HEK293 (cell line): ENCODE measurements at regions not wholly inside any gene's neighbourhood (a gene's known extent, or its start where the extent isn't known, plus 50 kb on each side); places are given as distances from the start of the nearest gene placed in this dataset.

Experiments
- CTCF ChIA-PET: fragments of 350-600 bp; formaldehyde crosslinking; extraction: SDS; loops from one replicate; lab custom pipeline; 2021; ENCODE audit warnings: antibody characterized with exemption; lab: Yijun Ruan, JAX
- POLR2A ChIA-PET: fragments of 300-600 bp; formaldehyde crosslinking; extraction: SDS; loops from one replicate; lab custom pipeline; 2020; ENCODE audit warnings: antibody characterized with exemption, inconsistent platforms; lab: Yijun Ruan, JAX
- H3K27ac ChIP-seq: fragments of 200-500 bp; sonication (Bioruptor generic); 2 replicates; pipeline ENCODE4 v1.5.1; 2014; ENCODE audit warnings: low read depth, low read length, control low read depth, inconsistent platforms; ENCODE audit errors: extremely low read depth
- H3K36me3 ChIP-seq, 2 experiments: fragments of 200-500 bp in 1 of 2; sonication (Bioruptor generic) in 1 of 2; 1 replicate in 1 of 2; 2 replicates in 1 of 2; pipeline ENCODE4 v1.5.1; 2014 to 2017; ENCODE audit warnings: inconsistent platforms in 2 of 2, low read length in 2 of 2; ENCODE audit not compliant: control insufficient read depth in 2 of 2, insufficient read depth in 1 of 2
- H3K4me1 ChIP-seq: fragments of 200-500 bp; sonication (Bioruptor generic); 2 replicates; pipeline ENCODE4 v1.5.1; 2014; ENCODE audit warnings: mild to moderate bottlenecking, low read length, inconsistent platforms; ENCODE audit not compliant: control insufficient read depth, insufficient read depth
- H3K4me3 ChIP-seq: 2 replicates; pipeline ENCODE4 v1.5.1; 2011; ENCODE audit warnings: low read depth, mild to moderate bottlenecking, control low read depth, low read length, moderate library complexity
- H3K9me3 ChIP-seq: fragments of 200-500 bp; sonication (Bioruptor generic); 2 replicates; pipeline ENCODE4 v1.5.1; 2014; ENCODE audit warnings: low read depth, low read length, inconsistent platforms; ENCODE audit not compliant: control insufficient read depth, insufficient read depth
- BCL11A ChIP-seq: fragments of 450-650 bp; formaldehyde crosslinking; IDR thresholded peaks from 2 replicates; pipeline ENCODE4 v1.5.1; 2016; ENCODE audit warnings: low read depth, missing biosample characterization, missing genetic modification characterization
- OSR2 ChIP-seq: fragments of 450-650 bp; formaldehyde crosslinking; IDR thresholded peaks from 2 replicates; pipeline ENCODE4 v1.5.1; 2016; ENCODE audit warnings: missing biosample characterization, missing genetic modification characterization
- SCRT1 ChIP-seq: fragments of 450-650 bp; formaldehyde crosslinking; IDR thresholded peaks from 2 replicates; pipeline ENCODE4 v1.5.1; 2016; ENCODE audit warnings: missing biosample characterization, missing genetic modification characterization, borderline replicate concordance
- ZNF155 ChIP-seq: fragments of 450-650 bp; formaldehyde crosslinking; IDR thresholded peaks from 2 replicates; pipeline ENCODE4 v1.5.1; 2016; ENCODE audit warnings: missing biosample characterization, missing genetic modification characterization
- ZNF16 ChIP-seq: fragments of 450-650 bp; formaldehyde crosslinking; IDR thresholded peaks from 2 replicates; pipeline ENCODE4 v1.5.1; 2016; ENCODE audit warnings: low read depth, missing biosample characterization, missing genetic modification characterization
- ZNF175 ChIP-seq: fragments of 450-650 bp; formaldehyde crosslinking; IDR thresholded peaks from 2 replicates; pipeline ENCODE4 v1.5.1; 2016; ENCODE audit warnings: missing biosample characterization, missing genetic modification characterization
- ZNF341 ChIP-seq: fragments of 450-650 bp; formaldehyde crosslinking; IDR thresholded peaks from 2 replicates; pipeline ENCODE4; 2016; ENCODE audit warnings: low read depth, missing biosample characterization, missing genetic modification characterization
- ZNF37A ChIP-seq: fragments of 450-650 bp; IDR thresholded peaks from 2 replicates; pipeline ENCODE4 v1.5.1; 2018; ENCODE audit warnings: missing biosample characterization, missing genetic modification characterization
- ZNF423 ChIP-seq: fragments of 450-650 bp; formaldehyde crosslinking; IDR thresholded peaks from 2 replicates; pipeline ENCODE4 v1.5.1; 2016; ENCODE audit warnings: missing biosample characterization, missing genetic modification characterization
- ZNF433 ChIP-seq: fragments of 450-650 bp; formaldehyde crosslinking; IDR thresholded peaks from 2 replicates; pipeline ENCODE4 v1.5.1; 2016; ENCODE audit warnings: missing biosample characterization, missing genetic modification characterization, low read depth
- ZNF530 ChIP-seq: fragments of 450-650 bp; formaldehyde crosslinking; IDR thresholded peaks from 2 replicates; pipeline ENCODE4 v1.5.1; 2016; ENCODE audit warnings: low read depth, missing biosample characterization, missing genetic modification characterization
- ZNF776 ChIP-seq: fragments of 450-650 bp; formaldehyde crosslinking; IDR thresholded peaks from 2 replicates; pipeline ENCODE4 v1.5.0; 2017; ENCODE audit warnings: missing biosample characterization, missing genetic modification characterization, borderline replicate concordance
- ZNF791 ChIP-seq: fragments of 450-650 bp; formaldehyde crosslinking; IDR thresholded peaks from 2 replicates; pipeline ENCODE4 v1.5.1; 2016; ENCODE audit warnings: missing biosample characterization, missing genetic modification characterization
- ZNF830 ChIP-seq: fragments of 450-650 bp; IDR thresholded peaks from 2 replicates; pipeline ENCODE4 v1.5.0; 2018; ENCODE audit warnings: missing biosample characterization, missing genetic modification characterization, low read depth, mild to moderate bottlenecking, moderate library complexity
- ZXDB ChIP-seq: fragments of 450-650 bp; formaldehyde crosslinking; IDR thresholded peaks from 2 replicates; pipeline ENCODE4 v1.5.1; 2016; ENCODE audit warnings: missing biosample characterization, missing genetic modification characterization
- TF ChIP-seq, protein P1 (sequence below): fragments of 450-650 bp; formaldehyde crosslinking; conservative IDR thresholded peaks from 2 replicates; pipeline ENCODE4 v1.5.1; 2016; ENCODE audit warnings: low read depth, missing biosample characterization, missing genetic modification characterization
- TF ChIP-seq, protein P2 (sequence below): fragments of 450-650 bp; formaldehyde crosslinking; IDR thresholded peaks from 2 replicates; pipeline ENCODE4 v1.5.1; 2017; ENCODE audit warnings: missing biosample characterization, missing genetic modification characterization
- TF ChIP-seq, protein P3 (sequence below): fragments of 450-650 bp; formaldehyde crosslinking; IDR thresholded peaks from 2 replicates; pipeline ENCODE4 v1.5.1; 2016; ENCODE audit warnings: missing biosample characterization, missing genetic modification characterization
- TF ChIP-seq, protein P4 (sequence below): fragments of 450-650 bp; formaldehyde crosslinking; IDR thresholded peaks from 2 replicates; pipeline ENCODE4 v1.5.1; 2016; ENCODE audit warnings: missing biosample characterization, missing genetic modification characterization
- TF ChIP-seq, protein P5 (sequence below): fragments of 450-650 bp; formaldehyde crosslinking; IDR thresholded peaks from 2 replicates; pipeline ENCODE4 v1.5.1; 2016; ENCODE audit warnings: missing biosample characterization, missing genetic modification characterization
- TF ChIP-seq, protein P6 (sequence below): fragments of 450-650 bp; formaldehyde crosslinking; IDR thresholded peaks from 2 replicates; pipeline ENCODE4 v1.5.1; 2016; ENCODE audit warnings: missing biosample characterization, missing genetic modification characterization

DNA sequence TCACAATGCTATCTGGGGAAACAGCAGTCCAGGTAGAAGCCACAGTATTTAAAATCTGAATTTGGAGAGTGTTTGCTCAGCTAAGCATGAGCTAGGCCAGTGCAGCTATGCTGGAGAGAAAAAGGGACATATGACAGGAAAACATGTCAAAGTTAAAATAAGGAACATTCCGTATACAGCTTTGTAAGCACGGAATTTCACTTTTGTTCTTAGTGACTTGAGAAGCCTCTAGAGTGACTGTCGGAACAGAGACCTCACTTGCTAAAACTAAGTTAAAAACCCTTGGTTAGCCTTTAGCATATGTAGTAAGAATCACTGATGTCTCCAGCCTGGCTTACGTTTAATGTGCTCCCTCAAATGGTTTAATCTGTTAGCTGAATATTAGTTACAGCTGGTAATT, 661.7 kb downstream of the KCNT2 start:
- H3K36me3 ChIP-seq, result no peaks in the 10 kb centered on the region
- POLR2A ChIA-PET, result no interaction called here
- TF ChIP-seq, protein P1, sequence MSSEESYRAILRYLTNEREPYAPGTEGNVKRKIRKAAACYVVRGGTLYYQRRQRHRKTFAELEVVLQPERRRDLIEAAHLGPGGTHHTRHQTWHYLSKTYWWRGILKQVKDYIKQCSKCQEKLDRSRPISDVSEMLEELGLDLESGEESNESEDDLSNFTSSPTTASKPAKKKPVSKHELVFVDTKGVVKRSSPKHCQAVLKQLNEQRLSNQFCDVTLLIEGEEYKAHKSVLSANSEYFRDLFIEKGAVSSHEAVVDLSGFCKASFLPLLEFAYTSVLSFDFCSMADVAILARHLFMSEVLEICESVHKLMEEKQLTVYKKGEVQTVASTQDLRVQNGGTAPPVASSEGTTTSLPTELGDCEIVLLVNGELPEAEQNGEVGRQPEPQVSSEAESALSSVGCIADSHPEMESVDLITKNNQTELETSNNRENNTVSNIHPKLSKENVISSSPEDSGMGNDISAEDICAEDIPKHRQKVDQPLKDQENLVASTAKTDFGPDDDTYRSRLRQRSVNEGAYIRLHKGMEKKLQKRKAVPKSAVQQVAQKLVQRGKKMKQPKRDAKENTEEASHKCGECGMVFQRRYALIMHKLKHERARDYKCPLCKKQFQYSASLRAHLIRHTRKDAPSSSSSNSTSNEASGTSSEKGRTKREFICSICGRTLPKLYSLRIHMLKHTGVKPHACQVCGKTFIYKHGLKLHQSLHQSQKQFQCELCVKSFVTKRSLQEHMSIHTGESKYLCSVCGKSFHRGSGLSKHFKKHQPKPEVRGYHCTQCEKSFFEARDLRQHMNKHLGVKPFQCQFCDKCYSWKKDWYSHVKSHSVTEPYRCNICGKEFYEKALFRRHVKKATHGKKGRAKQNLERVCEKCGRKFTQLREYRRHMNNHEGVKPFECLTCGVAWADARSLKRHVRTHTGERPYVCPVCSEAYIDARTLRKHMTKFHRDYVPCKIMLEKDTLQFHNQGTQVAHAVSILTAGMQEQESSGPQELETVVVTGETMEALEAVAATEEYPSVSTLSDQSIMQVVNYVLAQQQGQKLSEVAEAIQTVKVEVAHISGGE (tag by site-specific recombination), result no peak
- TF ChIP-seq, protein P2, sequence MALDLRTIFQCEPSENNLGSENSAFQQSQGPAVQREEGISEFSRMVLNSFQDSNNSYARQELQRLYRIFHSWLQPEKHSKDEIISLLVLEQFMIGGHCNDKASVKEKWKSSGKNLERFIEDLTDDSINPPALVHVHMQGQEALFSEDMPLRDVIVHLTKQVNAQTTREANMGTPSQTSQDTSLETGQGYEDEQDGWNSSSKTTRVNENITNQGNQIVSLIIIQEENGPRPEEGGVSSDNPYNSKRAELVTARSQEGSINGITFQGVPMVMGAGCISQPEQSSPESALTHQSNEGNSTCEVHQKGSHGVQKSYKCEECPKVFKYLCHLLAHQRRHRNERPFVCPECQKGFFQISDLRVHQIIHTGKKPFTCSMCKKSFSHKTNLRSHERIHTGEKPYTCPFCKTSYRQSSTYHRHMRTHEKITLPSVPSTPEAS (tag by site-specific recombination), result no peak
- TF ChIP-seq, protein P3, sequence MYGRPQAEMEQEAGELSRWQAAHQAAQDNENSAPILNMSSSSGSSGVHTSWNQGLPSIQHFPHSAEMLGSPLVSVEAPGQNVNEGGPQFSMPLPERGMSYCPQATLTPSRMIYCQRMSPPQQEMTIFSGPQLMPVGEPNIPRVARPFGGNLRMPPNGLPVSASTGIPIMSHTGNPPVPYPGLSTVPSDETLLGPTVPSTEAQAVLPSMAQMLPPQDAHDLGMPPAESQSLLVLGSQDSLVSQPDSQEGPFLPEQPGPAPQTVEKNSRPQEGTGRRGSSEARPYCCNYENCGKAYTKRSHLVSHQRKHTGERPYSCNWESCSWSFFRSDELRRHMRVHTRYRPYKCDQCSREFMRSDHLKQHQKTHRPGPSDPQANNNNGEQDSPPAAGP (tag by site-specific recombination), result no peak
- TF ChIP-seq ZNF433 (no peak), ZNF37A (tag by site-specific recombination) (no peak), ZNF16 (tag by site-specific recombination) (no peak), ZNF175 (tag by site-specific recombination) (no peak), ZNF791 (tag by site-specific recombination) (no peak), ZNF830 (tag by site-specific recombination) (no peak), ZNF341 (tag by site-specific recombination) (no peak), OSR2 (no peak)
- TF ChIP-seq, protein P4, sequence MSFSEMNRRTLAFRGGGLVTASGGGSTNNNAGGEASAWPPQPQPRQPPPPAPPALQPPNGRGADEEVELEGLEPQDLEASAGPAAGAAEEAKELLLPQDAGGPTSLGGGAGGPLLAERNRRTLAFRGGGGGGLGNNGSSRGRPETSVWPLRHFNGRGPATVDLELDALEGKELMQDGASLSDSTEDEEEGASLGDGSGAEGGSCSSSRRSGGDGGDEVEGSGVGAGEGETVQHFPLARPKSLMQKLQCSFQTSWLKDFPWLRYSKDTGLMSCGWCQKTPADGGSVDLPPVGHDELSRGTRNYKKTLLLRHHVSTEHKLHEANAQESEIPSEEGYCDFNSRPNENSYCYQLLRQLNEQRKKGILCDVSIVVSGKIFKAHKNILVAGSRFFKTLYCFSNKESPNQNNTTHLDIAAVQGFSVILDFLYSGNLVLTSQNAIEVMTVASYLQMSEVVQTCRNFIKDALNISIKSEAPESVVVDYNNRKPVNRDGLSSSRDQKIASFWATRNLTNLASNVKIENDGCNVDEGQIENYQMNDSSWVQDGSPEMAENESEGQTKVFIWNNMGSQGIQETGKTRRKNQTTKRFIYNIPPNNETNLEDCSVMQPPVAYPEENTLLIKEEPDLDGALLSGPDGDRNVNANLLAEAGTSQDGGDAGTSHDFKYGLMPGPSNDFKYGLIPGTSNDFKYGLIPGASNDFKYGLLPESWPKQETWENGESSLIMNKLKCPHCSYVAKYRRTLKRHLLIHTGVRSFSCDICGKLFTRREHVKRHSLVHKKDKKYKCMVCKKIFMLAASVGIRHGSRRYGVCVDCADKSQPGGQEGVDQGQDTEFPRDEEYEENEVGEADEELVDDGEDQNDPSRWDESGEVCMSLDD (tag by site-specific recombination), result no peak
- TF ChIP-seq, all 188 proteins: peak for 0
- H3K4me1 ChIP-seq, result no peaks in the 10 kb centered on the region
- CTCF ChIA-PET, result no interaction called here
- no peaks in the 10 kb centered on the region for H3K9me3 ChIP-seq
- no peak overlapping the region for H3K27ac ChIP-seq
- H3K4me3 ChIP-seq, result no peak overlapping the region

DNA sequence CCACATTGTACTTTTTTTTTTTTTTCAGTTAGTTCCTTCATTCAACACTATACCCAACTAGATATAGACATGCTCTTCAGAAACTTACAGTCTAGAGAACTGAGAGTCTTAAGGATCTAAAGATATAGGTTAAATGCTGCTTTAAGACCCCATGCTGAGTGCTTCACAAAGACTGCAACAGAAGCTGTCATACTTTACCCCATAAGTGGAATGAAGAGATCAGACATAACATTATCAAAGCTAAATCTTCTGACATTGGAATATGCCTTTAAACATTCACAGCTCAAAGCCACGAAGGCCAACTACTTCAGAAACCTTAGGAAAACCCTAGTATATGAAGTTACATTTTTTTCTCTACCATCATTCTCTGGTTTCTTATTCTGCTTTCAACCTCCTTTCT, 666.4 kb downstream of the KCNT2 start:
- no peaks in the 10 kb centered on the region for H3K9me3 ChIP-seq
- CTCF ChIA-PET, result no interaction called here
- no peak for TF ChIP-seq ZNF530 (tag by site-specific recombination)
- TF ChIP-seq ZNF776, result no peak
- TF ChIP-seq, protein P5, sequence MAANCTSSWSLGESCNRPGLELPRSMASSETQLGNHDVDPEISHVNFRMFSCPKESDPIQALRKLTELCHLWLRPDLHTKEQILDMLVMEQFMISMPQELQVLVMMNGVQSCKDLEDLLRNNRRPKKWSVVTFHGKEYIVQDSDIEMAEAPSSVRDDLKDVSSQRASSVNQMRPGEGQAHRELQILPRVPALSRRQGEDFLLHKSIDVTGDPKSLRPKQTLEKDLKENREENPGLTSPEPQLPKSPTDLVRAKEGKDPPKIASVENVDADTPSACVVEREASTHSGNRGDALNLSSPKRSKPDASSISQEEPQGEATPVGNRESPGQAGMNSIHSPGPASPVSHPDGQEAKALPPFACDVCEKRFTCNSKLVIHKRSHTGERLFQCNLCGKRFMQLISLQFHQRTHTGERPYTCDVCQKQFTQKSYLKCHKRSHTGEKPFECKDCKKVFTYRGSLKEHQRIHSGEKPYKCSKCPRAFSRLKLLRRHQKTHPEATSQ, result no peak
- TF ChIP-seq, protein P6, sequence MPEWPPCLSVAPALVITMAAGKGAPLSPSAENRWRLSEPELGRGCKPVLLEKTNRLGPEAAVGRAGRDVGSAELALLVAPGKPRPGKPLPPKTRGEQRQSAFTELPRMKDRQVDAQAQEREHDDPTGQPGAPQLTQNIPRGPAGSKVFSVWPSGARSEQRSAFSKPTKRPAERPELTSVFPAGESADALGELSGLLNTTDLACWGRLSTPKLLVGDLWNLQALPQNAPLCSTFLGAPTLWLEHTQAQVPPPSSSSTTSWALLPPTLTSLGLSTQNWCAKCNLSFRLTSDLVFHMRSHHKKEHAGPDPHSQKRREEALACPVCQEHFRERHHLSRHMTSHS, result no peak
- no peak for TF ChIP-seq BCL11A (tag by site-specific recombination)
- TF ChIP-seq ZNF155 (tag by site-specific recombination), result no peak
- no peak for TF ChIP-seq ZXDB (tag by site-specific recombination)
- no peak for TF ChIP-seq ZNF423 (tag by site-specific recombination)
- no peak for TF ChIP-seq SCRT1 (tag by site-specific recombination)
- POLR2A ChIA-PET, result no interaction called here
- H3K4me3 ChIP-seq, result no peak overlapping the region
- no peak overlapping the region for H3K27ac ChIP-seq
- no peaks in the 10 kb centered on the region for H3K4me1 ChIP-seq
- no peaks in the 10 kb centered on the region for H3K36me3 ChIP-seq
